Glutamatergic neuron (in vitro differentiated cells): ENCODE measurements at regions not wholly inside any gene's neighbourhood (a gene's known extent, or its start where the extent isn't known, plus 50 kb on each side); places are given as distances from the start of the nearest gene placed in this dataset.
"Not testable (repeated sequence)": the region's sequence is repeated elsewhere in the genome, so short reads cannot be mapped to it uniquely, and the experiment has no call there.

Experiments
- DNase-seq: peaks from one replicate; pipeline ENCODE4 v3.0.0; 2022
- H3K27ac Mint-ChIP-seq: one replicate; pipeline ENCODE4 v1.8.0; 2020; ENCODE audit warnings: mild to moderate bottlenecking, mixed read lengths, inconsistent platforms; ENCODE audit not compliant: unreplicated experiment
- H3K27me3 Mint-ChIP-seq: one replicate; pipeline ENCODE4 v1.8.0; 2020; ENCODE audit warnings: mild to moderate bottlenecking, moderate library complexity, mixed read lengths, inconsistent platforms; ENCODE audit not compliant: unreplicated experiment
- H3K36me3 Mint-ChIP-seq: one replicate; pipeline ENCODE4 v1.8.0; 2020; ENCODE audit warnings: mild to moderate bottlenecking, mixed read lengths, inconsistent platforms; ENCODE audit not compliant: unreplicated experiment
- H3K4me1 Mint-ChIP-seq: one replicate; pipeline ENCODE4 v1.8.0; 2020; ENCODE audit warnings: mild to moderate bottlenecking, low read depth, mixed read lengths, inconsistent platforms; ENCODE audit not compliant: unreplicated experiment
- H3K4me3 Mint-ChIP-seq: one replicate; pipeline ENCODE4 v1.8.0; 2020; ENCODE audit warnings: mild to moderate bottlenecking, mixed read lengths, inconsistent platforms; ENCODE audit not compliant: unreplicated experiment
- H3K9me3 Mint-ChIP-seq: one replicate; pipeline ENCODE4 v1.8.0; 2020; ENCODE audit warnings: mild to moderate bottlenecking, moderate library complexity, mixed read lengths, inconsistent platforms; ENCODE audit not compliant: unreplicated experiment
- TF ChIP-seq, protein P1 (sequence below): fragments of 200-600 bp; sonication (generic); IDR thresholded peaks from one replicate; pipeline ENCODE4 v1.5.0; 2021; ENCODE audit not compliant: partially characterized antibody, unreplicated experiment

DNA sequence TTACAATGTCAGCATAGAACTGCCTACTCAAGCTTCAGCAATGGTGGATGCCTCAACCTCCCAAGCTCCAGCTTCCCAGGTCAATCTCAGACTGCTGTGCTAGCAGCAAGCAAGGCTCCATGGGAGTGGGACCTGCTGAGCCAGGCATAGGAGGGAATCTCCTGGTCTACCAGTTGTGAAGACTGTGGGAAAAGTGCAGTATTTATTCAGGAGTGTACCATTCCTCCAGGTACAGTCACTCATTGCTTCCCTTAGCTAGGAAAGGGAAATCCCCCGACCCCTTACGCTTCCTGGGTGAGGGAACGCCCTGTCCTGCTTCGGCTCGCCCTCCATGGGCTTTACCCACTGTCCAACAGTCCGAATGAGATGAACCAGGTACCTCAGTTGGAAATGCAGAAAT is 130.3 kb downstream of the ADCYAP1 start:
- H3K4me3 Mint-ChIP-seq: no peak overlapping the region
- no peak for DNase-seq
- peaks cover 5% of the 10 kb centered on the region for H3K4me1 Mint-ChIP-seq
- peaks cover 8% of the 10 kb centered on the region for H3K9me3 Mint-ChIP-seq
- H3K36me3 Mint-ChIP-seq: peaks cover 32% of the 10 kb centered on the region
- no peak overlapping the region for H3K27ac Mint-ChIP-seq
- peaks cover 1% of the 10 kb centered on the region for H3K27me3 Mint-ChIP-seq
- TF ChIP-seq, protein P1, sequence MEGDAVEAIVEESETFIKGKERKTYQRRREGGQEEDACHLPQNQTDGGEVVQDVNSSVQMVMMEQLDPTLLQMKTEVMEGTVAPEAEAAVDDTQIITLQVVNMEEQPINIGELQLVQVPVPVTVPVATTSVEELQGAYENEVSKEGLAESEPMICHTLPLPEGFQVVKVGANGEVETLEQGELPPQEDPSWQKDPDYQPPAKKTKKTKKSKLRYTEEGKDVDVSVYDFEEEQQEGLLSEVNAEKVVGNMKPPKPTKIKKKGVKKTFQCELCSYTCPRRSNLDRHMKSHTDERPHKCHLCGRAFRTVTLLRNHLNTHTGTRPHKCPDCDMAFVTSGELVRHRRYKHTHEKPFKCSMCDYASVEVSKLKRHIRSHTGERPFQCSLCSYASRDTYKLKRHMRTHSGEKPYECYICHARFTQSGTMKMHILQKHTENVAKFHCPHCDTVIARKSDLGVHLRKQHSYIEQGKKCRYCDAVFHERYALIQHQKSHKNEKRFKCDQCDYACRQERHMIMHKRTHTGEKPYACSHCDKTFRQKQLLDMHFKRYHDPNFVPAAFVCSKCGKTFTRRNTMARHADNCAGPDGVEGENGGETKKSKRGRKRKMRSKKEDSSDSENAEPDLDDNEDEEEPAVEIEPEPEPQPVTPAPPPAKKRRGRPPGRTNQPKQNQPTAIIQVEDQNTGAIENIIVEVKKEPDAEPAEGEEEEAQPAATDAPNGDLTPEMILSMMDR: no peak

DNA sequence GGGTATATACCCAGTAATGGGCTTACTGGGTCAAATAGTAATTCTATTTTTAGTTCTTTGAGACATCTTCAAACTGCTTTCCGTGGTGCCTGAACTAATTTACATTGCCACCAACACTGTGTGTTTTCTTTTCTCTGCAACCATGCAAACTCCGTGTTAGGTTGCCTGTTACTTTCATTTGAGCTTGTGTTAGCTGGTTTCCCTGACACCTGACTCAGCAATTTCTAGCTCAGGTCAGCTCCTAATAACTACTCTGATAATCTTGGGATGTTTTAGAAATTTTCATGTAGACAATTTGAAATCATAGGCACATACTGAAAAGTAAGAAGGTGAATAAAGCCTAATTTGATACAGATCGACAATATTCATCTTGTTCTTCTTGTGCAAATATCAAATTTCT is 132.3 kb downstream of the ADCYAP1 start:
- no peak overlapping the region for H3K4me3 Mint-ChIP-seq
- H3K27me3 Mint-ChIP-seq: peaks cover 3% of the 10 kb centered on the region
- peaks cover 2% of the 10 kb centered on the region for H3K9me3 Mint-ChIP-seq
- peaks cover 5% of the 10 kb centered on the region for H3K4me1 Mint-ChIP-seq
- no peak overlapping the region for H3K27ac Mint-ChIP-seq
- H3K36me3 Mint-ChIP-seq: peaks cover 25% of the 10 kb centered on the region
- DNase-seq: no peak
- TF ChIP-seq, protein P1: no peak

DNA sequence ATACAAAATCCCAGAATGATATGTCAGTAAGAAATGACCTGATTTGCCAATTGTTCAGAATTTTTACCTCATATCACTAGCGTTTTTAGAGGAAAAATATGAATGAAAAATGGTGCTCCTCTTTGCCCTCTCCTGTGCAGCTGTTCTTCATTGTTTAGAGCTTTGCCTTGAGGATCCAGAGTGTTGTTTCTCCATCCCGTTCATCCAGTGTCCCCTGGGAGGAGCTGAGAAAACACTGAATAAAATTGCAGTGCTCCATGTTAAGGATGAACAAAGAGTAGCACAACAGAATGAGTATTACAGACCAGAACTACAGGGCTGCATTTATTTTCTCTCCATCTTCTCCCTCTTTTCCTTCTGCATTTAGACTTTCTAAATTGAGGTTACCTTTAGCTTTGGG is 133.1 kb downstream of the ADCYAP1 start:
- Mint-ChIP-seq H3K27ac (peak overlapping the region; percentile 57), H3K9me3 (peaks cover 6% of the 10 kb centered on the region), H3K4me3 (peak overlapping the region; percentile 6), H3K36me3 (peaks cover 24% of the 10 kb centered on the region), H3K27me3 (peaks cover 3% of the 10 kb centered on the region), H3K4me1 (peaks cover 5% of the 10 kb centered on the region)
- TF ChIP-seq, protein P1: no peak
- DNase-seq: peak; percentile 26

DNA sequence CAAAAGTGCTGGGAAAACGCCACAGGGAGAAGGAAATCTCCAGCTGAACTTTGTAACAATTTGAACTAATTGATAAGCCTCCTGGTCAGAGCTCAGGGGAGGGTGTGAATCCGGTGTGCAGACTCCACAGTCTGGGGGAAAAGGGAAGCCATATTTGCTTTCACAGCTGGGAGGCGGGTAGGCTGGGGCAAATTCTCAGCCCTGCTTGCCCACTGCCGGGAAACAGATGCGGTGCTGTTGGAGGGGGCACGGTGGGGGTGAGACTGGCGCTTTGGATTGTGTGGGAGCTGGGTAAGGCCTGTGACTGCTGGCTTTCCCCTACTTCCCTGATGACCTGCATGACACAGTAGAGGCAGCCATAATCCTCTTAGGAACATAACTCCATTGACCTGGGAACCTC is 134.8 kb downstream of the ADCYAP1 start:
- TF ChIP-seq, protein P1: no peak
- Mint-ChIP-seq H3K4me3 (no peak overlapping the region), H3K36me3 (peaks cover 17% of the 10 kb centered on the region)

DNA sequence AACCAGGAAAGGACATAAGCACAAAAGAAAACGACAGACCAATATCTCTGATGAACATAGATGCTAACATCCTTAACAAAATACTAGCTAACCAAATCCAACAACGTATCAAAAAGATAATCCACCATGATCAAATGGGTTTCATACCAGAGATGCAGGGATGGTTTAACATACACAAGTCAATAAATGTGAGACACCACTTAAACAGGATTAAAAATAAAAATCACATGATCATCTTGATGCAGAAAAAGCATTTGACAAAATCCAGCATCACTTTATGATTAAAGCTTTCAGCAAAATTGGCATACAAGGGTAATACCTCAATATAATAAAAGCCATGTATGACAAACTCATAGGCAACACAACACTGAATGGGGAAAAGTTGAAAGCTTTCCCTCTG is 138.4 kb downstream of the ADCYAP1 start:
- not testable (repeated sequence) for H3K27me3 Mint-ChIP-seq, H3K4me3 Mint-ChIP-seq, DNase-seq, H3K27ac Mint-ChIP-seq, H3K4me1 Mint-ChIP-seq, H3K9me3 Mint-ChIP-seq
- H3K36me3 Mint-ChIP-seq: peaks cover 17% of the 10 kb centered on the region

More for the DNA sequence above, 134.8 kb downstream of the ADCYAP1 start:
- peaks cover 5% of the 10 kb centered on the region for H3K4me1 Mint-ChIP-seq
- peaks cover 3% of the 10 kb centered on the region for H3K27me3 Mint-ChIP-seq
- H3K9me3 Mint-ChIP-seq: peaks cover 8% of the 10 kb centered on the region
- DNase-seq: no peak
- no peak overlapping the region for H3K27ac Mint-ChIP-seq

DNA sequence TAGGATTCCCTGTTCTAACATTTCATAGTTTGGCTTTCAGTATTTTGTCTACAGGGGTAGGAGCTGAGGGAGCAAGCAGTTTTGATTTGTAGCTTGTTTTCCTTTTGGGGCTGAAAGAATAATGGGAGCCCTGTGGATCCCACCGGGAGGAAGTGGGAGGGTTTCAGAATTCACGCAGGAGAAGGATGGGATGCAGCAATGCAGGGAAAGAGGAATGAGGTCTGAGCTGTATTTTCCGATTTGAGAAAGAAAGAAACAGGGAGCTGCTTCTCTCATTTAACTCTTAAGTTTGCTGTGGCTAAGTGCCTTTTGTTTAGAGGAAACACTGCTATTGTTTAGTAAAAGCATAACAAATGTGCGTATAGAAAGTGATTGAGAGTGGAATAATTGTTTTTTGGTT is 141.0 kb downstream of the ADCYAP1 start:
- Mint-ChIP-seq H3K27me3 (no peaks in the 10 kb centered on the region), H3K9me3 (peaks cover 6% of the 10 kb centered on the region), H3K4me1 (peaks cover 2% of the 10 kb centered on the region), H3K36me3 (peaks cover 17% of the 10 kb centered on the region), H3K27ac (no peak overlapping the region), H3K4me3 (no peak overlapping the region)
- TF ChIP-seq, protein P1: no peak
- DNase-seq: no peak
